AG08395 (cell line): ENCODE measurements at regions not wholly inside any gene's neighbourhood (a gene's known extent, or its start where the extent isn't known, plus 50 kb on each side); places are given as distances from the start of the nearest gene placed in this dataset.
"Not testable (repeated sequence)": the region's sequence is repeated elsewhere in the genome, so short reads cannot be mapped to it uniquely, and the experiment has no call there.

Experiments
- DNase-seq: peaks from one replicate; pipeline ENCODE4 v3.0.0; 2012; ENCODE audit warnings: mixed read lengths, low spot score

GRCh38 chr18:42328931-42329330, 373.9 kb downstream of the PIK3C3 start:
- DNase-seq, result no peak

GRCh38 chr18:42330296-42330695, 375.3 kb downstream of the PIK3C3 start:
- DNase-seq, result no peak

GRCh38 chr18:42333558-42333957, 378.5 kb downstream of the PIK3C3 start:
- no peak for DNase-seq

GRCh38 chr18:42334931-42335330, 379.9 kb downstream of the PIK3C3 start:
- DNase-seq, result no peak

- DNase-seq, result no peak
Observed at GRCh38 chr18:42336139-42336538, 381.1 kb downstream of the PIK3C3 start.

GRCh38 chr18:42337337-42337736, 382.3 kb downstream of the PIK3C3 start:
- not testable (repeated sequence) for DNase-seq

- no peak for DNase-seq
Observed at GRCh38 chr18:42338683-42339082, 383.6 kb downstream of the PIK3C3 start.

GRCh38 chr18:42339372-42339771, 384.3 kb downstream of the PIK3C3 start:
- no peak for DNase-seq

- no peak for DNase-seq
Observed at GRCh38 chr18:42340423-42341009, 385.5 kb downstream of the PIK3C3 start.

GRCh38 chr18:42341423-42341822, 386.4 kb downstream of the PIK3C3 start:
- DNase-seq, result no peak

- DNase-seq, result no peak
Observed at GRCh38 chr18:42348722-42349121, 393.7 kb downstream of the PIK3C3 start.

- DNase-seq, result no peak
Observed at GRCh38 chr18:42351455-42351854, 396.4 kb downstream of the PIK3C3 start.

- DNase-seq, result no peak
Observed at GRCh38 chr18:42360716-42361115, 405.7 kb downstream of the PIK3C3 start.

- no peak for DNase-seq
Observed at GRCh38 chr18:42363446-42364441, 408.7 kb downstream of the PIK3C3 start.

GRCh38 chr18:42364766-42365165, 409.7 kb downstream of the PIK3C3 start:
- DNase-seq, result no peak

- no peak for DNase-seq
Observed at GRCh38 chr18:42365591-42365990, 410.6 kb downstream of the PIK3C3 start.

- no peak for DNase-seq
Observed at GRCh38 chr18:42373584-42373983, 418.6 kb downstream of the PIK3C3 start.

GRCh38 chr18:42374961-42375360, 419.9 kb downstream of the PIK3C3 start:
- no peak for DNase-seq

GRCh38 chr18:42378854-42379253, 423.8 kb downstream of the PIK3C3 start:
- DNase-seq, result not testable (repeated sequence)

GRCh38 chr18:42381236-42381635, 426.2 kb downstream of the PIK3C3 start:
- DNase-seq, result not testable (repeated sequence)

GRCh38 chr18:42392416-42392815, 437.4 kb downstream of the PIK3C3 start:
- no peak for DNase-seq

GRCh38 chr18:42392926-42393325, 437.9 kb downstream of the PIK3C3 start:
- DNase-seq, result no peak

GRCh38 chr18:42394238-42394637, 439.2 kb downstream of the PIK3C3 start:
- no peak for DNase-seq
